DOHH2 (cell line): ENCODE measurements at regions not wholly inside any gene's neighbourhood (a gene's known extent, or its start where the extent isn't known, plus 50 kb on each side); places are given as distances from the start of the nearest gene placed in this dataset.

Experiments
- CTCF ChIP-seq: fragments of 200-600 bp; sonication (generic); IDR thresholded peaks from one replicate; pipeline ENCODE4 v1.5.1; 2014; ENCODE audit warnings: antibody characterized with exemption, mild to moderate bottlenecking, low read depth, low read length; ENCODE audit not compliant: poor library complexity, severe bottlenecking
- EZH2phosphoT487 ChIP-seq: fragments of 200-600 bp; sonication (generic); IDR thresholded peaks from 2 replicates; pipeline ENCODE4 v1.6.1; 2017; ENCODE audit warnings: borderline replicate concordance, mild to moderate bottlenecking, antibody characterized with exemption, low read length, moderate library complexity, mixed read lengths

GRCh38 chr10:83178526-83178925, 960.8 kb upstream of the GHITM start:
- no peak for TF ChIP-seq CTCF
- no peak for TF ChIP-seq EZH2phosphoT487
